ENCODE measurements at regions not wholly inside any gene's neighbourhood (a gene's known extent, or its start where the extent isn't known, plus 50 kb on each side); places are given as distances from the start of the nearest gene placed in this dataset.

- intact Hi-C loops (cut with DNase I) = no loop called here
- Histone ChIP-seq H3K4me3 (no peak overlapping the region), H3K4me1 (peaks cover 0 to 19% (median 14%) of the 10 kb centered on the region in 4 donors), H3K9me3 (no peaks in the 10 kb centered on the region), H3K27ac (no peak overlapping the region), H3K27me3 (no peaks in the 10 kb centered on the region), H3K36me3 (no peaks in the 10 kb centered on the region)
- TF ChIP-seq EP300 (IDR thresholded peaks at IDR 0.05) (no peak), POLR2A (IDR thresholded peaks at IDR 0.05) (no peak), CTCF (IDR thresholded peaks at IDR 0.05) (no peak), POLR2AphosphoS5 (IDR thresholded peaks at IDR 0.05) (no peak)
- WGBS, 2 donors = 92% methylated on average over 3 of the region's 3 CpGs
- DNase-seq = no peak
Observed at GRCh38 chr9:13480693-13481092, 201.2 kb upstream of the MPDZ start.

DNA sequence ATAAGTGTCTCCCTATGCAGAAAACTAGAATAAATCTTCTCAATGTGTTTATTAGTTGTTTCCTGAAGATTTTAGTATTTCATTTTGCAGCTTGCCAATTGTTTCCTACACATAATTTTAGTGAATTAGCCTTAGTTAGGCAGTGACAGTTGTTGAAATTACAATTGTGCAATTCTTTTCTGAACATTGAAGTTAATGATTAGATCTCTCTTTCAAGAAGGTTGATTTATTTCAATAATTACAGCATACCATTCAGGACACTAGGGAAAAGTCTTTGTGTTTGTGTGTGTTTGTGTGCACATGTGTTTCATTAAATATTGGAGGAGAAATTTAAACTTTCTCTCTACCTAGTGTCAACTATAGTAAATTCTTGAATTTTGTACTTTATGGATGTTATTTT is 199.6 kb upstream of the MPDZ start:
- Histone ChIP-seq H3K4me3 (no peak overlapping the region), H3K27me3 (no peaks in the 10 kb centered on the region), H3K9me3 (peaks cover 0 to 4% (median 0%) of the 10 kb centered on the region in 4 donors), H3K4me1 (peaks cover 0 to 4% (median under 1%) of the 10 kb centered on the region in 4 donors), H3K36me3 (no peaks in the 10 kb centered on the region), H3K27ac (peak overlapping the region in 1 of 4 donors; percentile 14)
- no peak for TF ChIP-seq EP300 (IDR thresholded peaks at IDR 0.05)
- TF ChIP-seq CTCF (IDR thresholded peaks at IDR 0.05) = no peak
- TF ChIP-seq POLR2A (IDR thresholded peaks at IDR 0.05) = no peak
- TF ChIP-seq POLR2AphosphoS5 (IDR thresholded peaks at IDR 0.05) = no peak
- DNase-seq = no peak
- intact Hi-C loops (cut with DNase I) = no loop called here

DNA sequence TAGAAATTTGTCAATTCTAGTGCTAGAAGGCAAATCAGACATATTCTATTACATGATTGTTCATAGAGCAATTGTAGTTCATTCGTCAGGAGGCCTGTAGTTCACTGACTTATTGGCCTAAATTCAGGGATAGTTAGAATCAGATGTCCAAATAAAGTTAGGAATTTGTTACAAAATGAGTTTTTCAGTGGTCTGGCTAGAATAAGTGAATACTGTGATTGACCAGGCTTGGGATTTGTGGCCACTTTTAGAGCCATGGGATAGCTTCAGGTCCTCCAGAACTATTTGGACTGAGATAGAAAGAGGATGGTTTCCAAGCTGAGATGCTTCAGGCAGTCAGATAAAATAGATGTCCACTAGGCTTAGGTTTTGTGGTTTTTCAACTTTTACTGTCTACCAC is 199.1 kb upstream of the MPDZ start:
- Histone ChIP-seq H3K27ac (peak overlapping the region in 1 of 4 donors; percentile 14), H3K27me3 (no peaks in the 10 kb centered on the region), H3K4me3 (no peak overlapping the region), H3K4me1 (no peaks in the 10 kb centered on the region), H3K9me3 (peaks cover 0 to 4% (median 0%) of the 10 kb centered on the region in 4 donors), H3K36me3 (no peaks in the 10 kb centered on the region)
- no peak for DNase-seq
- WGBS, 2 donors = 72 to 75% methylated on average over 1 of the region's 1 CpG
- no peak for TF ChIP-seq POLR2A (IDR thresholded peaks at IDR 0.05)
- no peak for TF ChIP-seq CTCF (IDR thresholded peaks at IDR 0.05)
- TF ChIP-seq POLR2AphosphoS5 (IDR thresholded peaks at IDR 0.05) = no peak
- intact Hi-C loops (cut with DNase I) = no loop called here

GRCh38 chr9:13478160-13478559 is 198.7 kb upstream of the MPDZ start:
- TF ChIP-seq POLR2A (IDR thresholded peaks at IDR 0.05) = no peak
- no peak for TF ChIP-seq CTCF (IDR thresholded peaks at IDR 0.05)
- no peak for TF ChIP-seq EP300 (IDR thresholded peaks at IDR 0.05)
- no peak for TF ChIP-seq POLR2AphosphoS5 (IDR thresholded peaks at IDR 0.05)
- no peaks in the 10 kb centered on the region for H3K36me3 ChIP-seq
- 68 to 78% methylated on average over 2 of the region's 2 CpGs for WGBS, 2 donors
- H3K27me3 ChIP-seq = no peaks in the 10 kb centered on the region
- no peaks in the 10 kb centered on the region for H3K4me1 ChIP-seq
- no peak for DNase-seq
- intact Hi-C loops (cut with DNase I) = no loop called here
- H3K9me3 ChIP-seq = peaks cover 0 to 4% (median 0%) of the 10 kb centered on the region in 4 donors
- peak overlapping the region in 1 of 4 donors; percentile 14 for H3K27ac ChIP-seq
- no peak overlapping the region for H3K4me3 ChIP-seq

DNA sequence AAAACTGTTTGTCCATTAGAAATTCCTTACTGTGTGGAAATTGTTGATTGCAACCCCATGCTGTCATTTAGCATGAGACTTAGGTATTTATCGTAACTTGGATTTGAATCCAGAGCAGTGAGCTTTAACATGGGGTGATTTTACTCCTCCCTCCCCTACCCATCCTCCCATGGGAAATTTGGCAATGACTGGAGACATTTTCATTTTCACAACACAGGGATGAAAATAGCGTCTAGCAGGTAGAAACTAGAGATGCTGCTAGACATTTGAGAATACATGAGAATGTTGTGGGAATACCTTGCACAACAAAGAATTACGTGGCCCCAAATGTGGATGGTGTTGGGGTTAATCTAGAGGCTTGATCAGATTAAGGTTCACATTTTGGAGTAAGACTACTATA is 191.3 kb upstream of the MPDZ start:
- WGBS, 2 donors = 79 to 80% methylated on average over 3 of the region's 3 CpGs
- intact Hi-C loops (cut with DNase I) = no loop called here

More for the DNA sequence above, 191.3 kb upstream of the MPDZ start:
- no peak for DNase-seq
- Histone ChIP-seq H3K4me1 (no peaks in the 10 kb centered on the region), H3K36me3 (no peaks in the 10 kb centered on the region), H3K4me3 (no peak overlapping the region), H3K27me3 (no peaks in the 10 kb centered on the region), H3K27ac (no peak overlapping the region), H3K9me3 (peaks cover 0 to 4% (median 0%) of the 10 kb centered on the region in 4 donors)
- TF ChIP-seq CTCF (IDR thresholded peaks at IDR 0.05) (no peak), EP300 (IDR thresholded peaks at IDR 0.05) (no peak), POLR2AphosphoS5 (IDR thresholded peaks at IDR 0.05) (no peak), POLR2A (IDR thresholded peaks at IDR 0.05) (no peak)

Data from sigmoid colon (tissue), 6 donors.